K562 (cell line): ENCODE measurements at regions not wholly inside any gene's neighbourhood (a gene's known extent, or its start where the extent isn't known, plus 50 kb on each side); places are given as distances from the start of the nearest gene placed in this dataset.

Source experiments
- ATAC-seq: fragments of 200-7000 bp; cut with Tn5 transposase; 3 replicates; pipeline ENCODE4 v1.9.1; 2020; ENCODE audit warnings: moderate library complexity
- BruUV-seq: library from RNA; stranded (reverse); fragments of 400-500 nt; replicated peaks from 2 replicates; lab custom pipeline; 2021; lab: Mats Ljungman, UMichigan
- CTCF ChIA-PET: fragments of 300-600 bp; formaldehyde crosslinking; extraction: SDS; loops from one replicate; lab custom pipeline; 2021; ENCODE audit warnings: low intra/inter-chr PET ratio; lab: Yijun Ruan, JAX
- POLR2A ChIA-PET: fragments of 300-600, 350-650 bp; sonication (Branson Sonifier 250); formaldehyde crosslinking; extraction: SDS; loops from one replicate; lab custom pipeline; 2021; ENCODE audit warnings: antibody characterized with exemption, inconsistent platforms; lab: Yijun Ruan, JAX
- DNase-seq, 4 experiments: peaks; one replicate each; pipeline versions ENCODE4 v3.0.0 to v3.0.0-alpha.2; 2011 to 2018; ENCODE audit warnings: low spot score in 3 of 4, mixed read lengths in 3 of 4; ENCODE audit errors: extremely low read depth in 1 of 4
- FAIRE-seq: peaks from 2 replicates; lab custom pipeline; 2011; peaks lifted over from hg19 to GRCh38; lab: Jason Lieb, UNC
- H2AFZ ChIP-seq: 2 replicates; pipeline ENCODE4 v1.6.0; 2011; ENCODE audit warnings: low read depth, low read length, control low read depth, inconsistent platforms
- H3K27ac ChIP-seq: fragments of 200-600 bp; 3 replicates; pipeline ENCODE4 v1.8.0; 2011; ENCODE audit warnings: low read depth, mild to moderate bottlenecking, control low read depth, inconsistent platforms, low read length, moderate library complexity, mixed read lengths; ENCODE audit errors: extremely low read depth
- H3K27me3 ChIP-seq, 2 experiments: fragments of 300-600 bp in 1 of 2; 2 replicates in 1 of 2; 3 replicates in 1 of 2; pipeline versions ENCODE4 v1.6.0 to v1.8.0; 2011; ENCODE audit warnings: inconsistent platforms in 2 of 2, low read length in 2 of 2, mild to moderate bottlenecking in 1 of 2, mixed read lengths in 1 of 2, moderate library complexity in 1 of 2; ENCODE audit not compliant: control insufficient read depth in 2 of 2, insufficient read depth in 2 of 2
- H3K36me3 ChIP-seq: fragments of 300-600 bp; 3 replicates; pipeline ENCODE4 v1.8.0; 2011; ENCODE audit warnings: mild to moderate bottlenecking, low read length, inconsistent platforms; ENCODE audit not compliant: control insufficient read depth, insufficient read depth
- H3K4me1 ChIP-seq, 2 experiments: fragments of 200-600 bp in 1 of 2; replicated peaks in 1 of 2; 2 replicates in 1 of 2; 3 replicates in 1 of 2; pipeline versions ENCODE4 v1.5.1 to v1.8.0; 2011; ENCODE audit warnings: inconsistent platforms in 2 of 2, low read length in 2 of 2, mild to moderate bottlenecking in 1 of 2, mixed read lengths in 1 of 2, moderate library complexity in 1 of 2; ENCODE audit not compliant: control insufficient read depth in 2 of 2, insufficient read depth in 2 of 2
- H3K4me2 ChIP-seq: 2 replicates; pipeline ENCODE4 v1.6.1; 2011; ENCODE audit warnings: low read length, control low read depth, inconsistent platforms, mixed read lengths; ENCODE audit not compliant: insufficient read depth
- H3K4me3 ChIP-seq: fragments of 200-600 bp; sonication (generic), shearing (Covaris generic); 2 replicates; pipeline ENCODE4 v1.5.1; 2016; ENCODE audit warnings: control low read depth, inconsistent platforms
- H3K79me2 ChIP-seq: fragments of 200-600 bp; 3 replicates; pipeline ENCODE4 v1.8.0; 2011; ENCODE audit warnings: low read length, inconsistent platforms; ENCODE audit not compliant: control insufficient read depth, insufficient read depth
- H3K9ac ChIP-seq, 2 experiments: 2 replicates each; pipeline versions ENCODE4 v1.6.0 to v1.6.1; 2011; ENCODE audit warnings: low read depth in 2 of 2, low read length in 2 of 2, control low read depth in 1 of 2, inconsistent platforms in 1 of 2, mild to moderate bottlenecking in 1 of 2, mixed read lengths in 1 of 2; ENCODE audit not compliant: insufficient read depth in 1 of 2
- H3K9me1 ChIP-seq: one replicate; pipeline ENCODE4 v1.6.0; 2011; ENCODE audit warnings: inconsistent platforms, mild to moderate bottlenecking, low read length, moderate library complexity; ENCODE audit not compliant: control insufficient read depth, insufficient read depth
- H3K9me3 ChIP-seq: replicated peaks from 2 replicates; pipeline ENCODE4 v1.5.1; 2011; ENCODE audit warnings: low read depth, low read length, inconsistent platforms; ENCODE audit not compliant: control insufficient read depth, insufficient read depth
- H4K20me1 ChIP-seq: replicated peaks from 2 replicates; pipeline ENCODE4 v1.6.1; 2011; ENCODE audit warnings: low read length, inconsistent platforms, mixed read lengths; ENCODE audit not compliant: control insufficient read depth, insufficient read depth
- CTCF ChIP-seq, 3 experiments: IDR thresholded peaks in 2 of 3; conservative IDR thresholded peaks in 1 of 3; 2 replicates each; pipeline ENCODE4 v1.5.1; 2011 to 2012; ENCODE audit warnings: low read length in 3 of 3, mild to moderate bottlenecking in 3 of 3, control low read depth in 2 of 3, improper control_type of control experiment in 1 of 3, inconsistent platforms in 1 of 3, low read depth in 1 of 3, mixed read lengths in 1 of 3, moderate library complexity in 1 of 3; ENCODE audit not compliant: insufficient read depth in 2 of 3
- FOS ChIP-seq: IDR thresholded peaks from 3 replicates; pipeline ENCODE4 v1.6.1; 2011; ENCODE audit not compliant: insufficient read length; ENCODE audit errors: extremely low read depth
- MTA3 ChIP-seq: fragments of 450-650 bp; formaldehyde crosslinking; IDR thresholded peaks from 2 replicates; pipeline ENCODE4 v1.6.1; 2017; ENCODE audit warnings: mild to moderate bottlenecking, borderline replicate concordance
- NFYB ChIP-seq: IDR thresholded peaks from 2 replicates; pipeline ENCODE4 v1.6.1; 2011; ENCODE audit warnings: mild to moderate bottlenecking, moderate library complexity; ENCODE audit not compliant: insufficient read length; ENCODE audit errors: extremely low read depth
- SAP30 ChIP-seq: fragments of 200-600 bp; sonication (generic); IDR thresholded peaks from 2 replicates; pipeline ENCODE4 v1.6.1; 2012; ENCODE audit warnings: borderline replicate concordance, low read depth, mild to moderate bottlenecking, moderate library complexity, low read length, control low read depth, inconsistent platforms; ENCODE audit not compliant: insufficient read depth, poor library complexity, severe bottlenecking
- THAP7 ChIP-seq: fragments of 250-450 bp; sonication (Bioruptor Pico); IDR thresholded peaks from 2 replicates; pipeline ENCODE4 v1.5.0; 2021
- THRAP3 ChIP-seq: fragments of 450-650 bp; IDR thresholded peaks from 2 replicates; pipeline ENCODE4 v1.6.1; 2016; ENCODE audit warnings: mild to moderate bottlenecking, inconsistent platforms, borderline replicate concordance
- TOE1 ChIP-seq, 2 experiments: fragments of 450-650 bp in 1 of 2; sonication (generic) in 1 of 2; formaldehyde crosslinking in 1 of 2; IDR thresholded peaks; 2 replicates each; pipeline versions ENCODE4 v1.7.1 to v1.8.0; 2016 to 2022; ENCODE audit warnings: borderline replicate concordance in 2 of 2, mild to moderate bottlenecking in 2 of 2, antibody characterized with exemption in 1 of 2, inconsistent platforms in 1 of 2, low read depth in 1 of 2, missing genetic modification reagents in 1 of 2, moderate library complexity in 1 of 2
- ZBTB1 ChIP-seq: sonication (generic); formaldehyde crosslinking; IDR thresholded peaks from 2 replicates; pipeline ENCODE4 v1.8.1; 2023; ENCODE audit warnings: missing genetic modification reagents, low read depth, mild to moderate bottlenecking, borderline replicate concordance
- ZBTB2 ChIP-seq: fragments of 450-650 bp; IDR thresholded peaks from 2 replicates; pipeline ENCODE4 v1.6.1; 2016; ENCODE audit warnings: antibody characterized with exemption
- WGBS: fragments of 100-300 bp; shearing (Covaris generic); methylation state at CpG from one replicate; pipeline ENCODE4 v1.1.6; 2016; ENCODE audit warnings: low coverage, mixed read lengths; ENCODE audit not compliant: insufficient coverage; ENCODE audit errors: missing lambda C conversion rate; 5-methylcytosine and 5-hydroxymethylcytosine counted together
- in situ Hi-C: fragments of 300-500 bp; cut with MboI; formaldehyde crosslinking; loops from 4 replicates; pipeline ENCODE4 v1.15.0; 2018; ENCODE audit warnings: inconsistent platforms, mixed read lengths
- intact Hi-C: fragments of 100-400 bp; cut with micrococcal nuclease; formaldehyde crosslinking; loops from 2 replicates; pipeline ENCODE4 v1.14.2; 2022

GRCh38 chr12:4068981-4069669 is 195.9 kb upstream of the PARP11 start (continued):
- TF ChIP-seq SAP30 (no peak), ZBTB2 (no peak), THRAP3 (no peak), FOS (no peak), MTA3 (no peak)

GRCh38 chr12:4064008-4064407 is 190.8 kb upstream of the PARP11 start:
- DNase-seq (no peak), ATAC-seq (no peak), FAIRE-seq (no peak)
- ChIA-PET POLR2A (no interaction called here), CTCF (no interaction called here)
- in situ Hi-C loops (no loop called here), intact Hi-C loops (no loop called here)
- Histone ChIP-seq H3K27ac (no peak overlapping the region), H3K4me1 (no peaks in the 10 kb centered on the region), H3K4me2 (no peak overlapping the region), H3K9me3 (no peaks in the 10 kb centered on the region), H4K20me1 (no peaks in the 10 kb centered on the region), H3K36me3 (no peaks in the 10 kb centered on the region), H3K4me3 (no peak overlapping the region), H3K27me3 (no peaks in the 10 kb centered on the region; a peak in 1 of 5 replicates), H3K9me1 (no peaks in the 10 kb centered on the region), H2AFZ (no peak overlapping the region), H3K9ac (no peak overlapping the region), H3K79me2 (no peaks in the 10 kb centered on the region)
- WGBS = 0% methylated on average over 5 of the region's 5 CpGs
- TF ChIP-seq TOE1 (IDR thresholded peaks at IDR 0.05; ENCODE audit: borderline replicate concordance) (no peak), TOE1 (CRISPR knock-in tag; IDR thresholded peaks at IDR 0.05; ENCODE audit: borderline replicate concordance, low read depth) (no peak), ZBTB1 (CRISPR knock-in tag) (no peak), THAP7 (CRISPR knock-in tag) (no peak), NFYB (no peak), CTCF (IDR thresholded peaks at IDR 0.05 in 2 of 3, conservative IDR thresholded peaks at IDR 0.05 in 1 of 3; ENCODE audit: insufficient read depth in 2 of 3, low read depth in 1 of 3, low read length in 3 of 3) (no peak)
- no TSS peak for BruUV-seq
